ENCODE measurements at regions not wholly inside any gene's neighbourhood (a gene's known extent, or its start where the extent isn't known, plus 50 kb on each side); places are given as distances from the start of the nearest gene placed in this dataset.

- Mint-ChIP-seq H3K36me3 (no peaks in the 10 kb centered on the region), H3K4me3 (no peak overlapping the region), H3K4me1 (peaks cover 13% of the 10 kb centered on the region), H3K27ac (peak overlapping the region in 1 of 7 donors; percentile 7), H3K27me3 (ENCODE audit: low read depth in 3 of 3) (peaks cover 1 to 4% (median 2%) of the 10 kb centered on the region in 3 donors), H3K9me3 (peaks cover 0 to under 1% (median 0%) of the 10 kb centered on the region in 7 donors)
- WGBS (ENCODE audit: insufficient coverage) = no CpG with 5 or more reads among the region's 4 CpGs
- no peaks in the 10 kb centered on the region for H4K20me1 ChIP-seq (ENCODE audit: insufficient read depth, low read length)
- H3K4me1 ChIP-seq (ENCODE audit: control insufficient read depth in 1 of 2, insufficient read depth in 2 of 2, low read length in 2 of 2) = peaks cover 11 to 13% of the 10 kb centered on the region in 2 donors
- no peaks in the 10 kb centered on the region for H3K79me2 ChIP-seq (ENCODE audit: insufficient read depth, low read length)
- no peak overlapping the region for H3K4me3 ChIP-seq (replicated peaks in 1 of 3; ENCODE audit: low read depth in 2 of 3, low read length in 3 of 3)
- H2AFZ ChIP-seq (ENCODE audit: insufficient read depth, low read depth, low read length, poor library complexity, severe bottlenecking) = no peak overlapping the region
- intact Hi-C loops (cut with micrococcal nuclease) = loop anchor here in 1 of 2 donors (5.0 kb wide), 1 partner anchor 144 kb away; no protein-coding TSS in a partner anchor
- no peak overlapping the region for H3K4me2 ChIP-seq (replicated peaks; ENCODE audit: extremely low read depth, low read length, poor library complexity, severe bottlenecking)
- no peaks in the 10 kb centered on the region for H3K27me3 ChIP-seq (ENCODE audit: control insufficient read depth in 2 of 2, insufficient read depth in 2 of 2, low read length in 2 of 2)
- no peaks in the 10 kb centered on the region for H3K9me3 ChIP-seq (replicated peaks in 1 of 2; ENCODE audit: control insufficient read depth in 1 of 2, insufficient read depth in 1 of 2, low read length in 2 of 2)
- H3K27ac ChIP-seq (ENCODE audit: low read depth in 1 of 2, low read length in 2 of 2) = no peak overlapping the region
- no peak for DNase-seq
- H3K9ac ChIP-seq (ENCODE audit: insufficient read depth, low read length, poor library complexity, severe bottlenecking) = no peak overlapping the region
- no peak for TF ChIP-seq CTCF (IDR thresholded peaks at IDR 0.05)
- H3K36me3 ChIP-seq (replicated peaks in 1 of 2; ENCODE audit: control insufficient read depth in 1 of 2, insufficient read depth in 2 of 2, low read length in 2 of 2) = no peaks in the 10 kb centered on the region
Observed at GRCh38 chr20:33923740-33924139, 70.0 kb upstream of the RALY start.

GRCh38 chr20:33925867-33926266 is 67.8 kb upstream of the RALY start:
- Histone ChIP-seq H3K4me2 (replicated peaks; ENCODE audit: extremely low read depth, low read length, poor library complexity, severe bottlenecking) (no peak overlapping the region), H2AFZ (ENCODE audit: insufficient read depth, low read depth, low read length, poor library complexity, severe bottlenecking) (no peak overlapping the region), H3K79me2 (ENCODE audit: insufficient read depth, low read length) (no peaks in the 10 kb centered on the region), H3K9ac (ENCODE audit: insufficient read depth, low read length, poor library complexity, severe bottlenecking) (no peak overlapping the region), H3K27ac (ENCODE audit: low read depth in 1 of 2, low read length in 2 of 2) (no peak overlapping the region), H3K4me1 (ENCODE audit: control insufficient read depth in 1 of 2, insufficient read depth in 2 of 2, low read length in 2 of 2) (no peaks in the 10 kb centered on the region), H3K9me3 (replicated peaks in 1 of 2; ENCODE audit: control insufficient read depth in 1 of 2, insufficient read depth in 1 of 2, low read length in 2 of 2) (no peaks in the 10 kb centered on the region), H4K20me1 (ENCODE audit: insufficient read depth, low read length) (no peaks in the 10 kb centered on the region), H3K4me3 (replicated peaks in 1 of 3; ENCODE audit: low read depth in 2 of 3, low read length in 3 of 3) (no peak overlapping the region), H3K27me3 (ENCODE audit: control insufficient read depth in 2 of 2, insufficient read depth in 2 of 2, low read length in 2 of 2) (no peaks in the 10 kb centered on the region), H3K36me3 (replicated peaks in 1 of 2; ENCODE audit: control insufficient read depth in 1 of 2, insufficient read depth in 2 of 2, low read length in 2 of 2) (no peaks in the 10 kb centered on the region)
- no peak overlapping the region for H3K4me3 Mint-ChIP-seq
- intact Hi-C loops (cut with micrococcal nuclease) = no loop called here
- WGBS (ENCODE audit: insufficient coverage) = no CpG with 5 or more reads among the region's 2 CpGs
- H3K27me3 Mint-ChIP-seq (ENCODE audit: low read depth in 3 of 3) = peaks cover 1 to 4% (median 3%) of the 10 kb centered on the region in 3 donors
- H3K9me3 Mint-ChIP-seq = no peaks in the 10 kb centered on the region
- H3K36me3 Mint-ChIP-seq = no peaks in the 10 kb centered on the region
- TF ChIP-seq CTCF (IDR thresholded peaks at IDR 0.05) = no peak
- no peak for DNase-seq
- no peak overlapping the region for H3K27ac Mint-ChIP-seq
- H3K4me1 Mint-ChIP-seq = no peaks in the 10 kb centered on the region
